ENCODE measurements at regions not wholly inside any gene's neighbourhood (a gene's known extent, or its start where the extent isn't known, plus 50 kb on each side); places are given as distances from the start of the nearest gene placed in this dataset.

- TF ChIP-seq TAF1 (IDR thresholded peaks at IDR 0.05; ENCODE audit: borderline replicate concordance, insufficient read depth, low read length) (no peak), POLR2AphosphoS5 (IDR thresholded peaks at IDR 0.05; ENCODE audit: low read depth, low read length) (no peak), REST (IDR thresholded peaks at IDR 0.05; ENCODE audit: insufficient read depth in 1 of 2, low read depth in 2 of 2, low read length in 2 of 2) (no peak)
These were observed 538.0 kb downstream of the TMX3 start for GRCh38 chr18:68176901-68177300.
